ENCODE measurements at regions not wholly inside any gene's neighbourhood (a gene's known extent, or its start where the extent isn't known, plus 50 kb on each side); places are given as distances from the start of the nearest gene placed in this dataset.

- TF ChIP-seq ARID4B (CRISPR knock-in tag; IDR thresholded peaks at IDR 0.05; ENCODE audit: borderline replicate concordance) = no peak
- TF ChIP-seq, protein P1, sequence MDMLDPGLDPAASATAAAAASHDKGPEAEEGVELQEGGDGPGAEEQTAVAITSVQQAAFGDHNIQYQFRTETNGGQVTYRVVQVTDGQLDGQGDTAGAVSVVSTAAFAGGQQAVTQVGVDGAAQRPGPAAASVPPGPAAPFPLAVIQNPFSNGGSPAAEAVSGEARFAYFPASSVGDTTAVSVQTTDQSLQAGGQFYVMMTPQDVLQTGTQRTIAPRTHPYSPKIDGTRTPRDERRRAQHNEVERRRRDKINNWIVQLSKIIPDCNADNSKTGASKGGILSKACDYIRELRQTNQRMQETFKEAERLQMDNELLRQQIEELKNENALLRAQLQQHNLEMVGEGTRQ (CRISPR knock-in tag; IDR thresholded peaks at IDR 0.05) = no peak
- TF ChIP-seq, protein P2, sequence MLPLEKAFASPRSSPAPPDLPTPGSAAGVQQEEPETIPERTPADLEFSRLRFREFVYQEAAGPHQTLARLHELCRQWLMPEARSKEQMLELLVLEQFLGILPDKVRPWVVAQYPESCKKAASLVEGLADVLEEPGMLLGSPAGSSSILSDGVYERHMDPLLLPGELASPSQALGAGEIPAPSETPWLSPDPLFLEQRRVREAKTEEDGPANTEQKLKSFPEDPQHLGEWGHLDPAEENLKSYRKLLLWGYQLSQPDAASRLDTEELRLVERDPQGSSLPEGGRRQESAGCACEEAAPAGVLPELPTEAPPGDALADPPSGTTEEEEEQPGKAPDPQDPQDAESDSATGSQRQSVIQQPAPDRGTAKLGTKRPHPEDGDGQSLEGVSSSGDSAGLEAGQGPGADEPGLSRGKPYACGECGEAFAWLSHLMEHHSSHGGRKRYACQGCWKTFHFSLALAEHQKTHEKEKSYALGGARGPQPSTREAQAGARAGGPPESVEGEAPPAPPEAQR (CRISPR knock-in tag; IDR thresholded peaks at IDR 0.05) = no peak
Observed at GRCh38 chr6:14927398-14927797, 318.5 kb upstream of the JARID2 start (continued).

GRCh38 chr6:14929291-14929690 lies 316.6 kb upstream of the JARID2 start:
- ATAC-seq (no peak), DNase-seq (ENCODE audit: low spot score) (no peak)
- H3K27me3 Mint-ChIP-seq (ENCODE audit: low read depth) = no peaks in the 10 kb centered on the region
- ChIA-PET POLR2A (no interaction called here), CTCF (no interaction called here)
- no peaks in the 10 kb centered on the region for H3K36me3 Mint-ChIP-seq
- no peak overlapping the region for H3K27ac Mint-ChIP-seq
- TF ChIP-seq, protein P3, sequence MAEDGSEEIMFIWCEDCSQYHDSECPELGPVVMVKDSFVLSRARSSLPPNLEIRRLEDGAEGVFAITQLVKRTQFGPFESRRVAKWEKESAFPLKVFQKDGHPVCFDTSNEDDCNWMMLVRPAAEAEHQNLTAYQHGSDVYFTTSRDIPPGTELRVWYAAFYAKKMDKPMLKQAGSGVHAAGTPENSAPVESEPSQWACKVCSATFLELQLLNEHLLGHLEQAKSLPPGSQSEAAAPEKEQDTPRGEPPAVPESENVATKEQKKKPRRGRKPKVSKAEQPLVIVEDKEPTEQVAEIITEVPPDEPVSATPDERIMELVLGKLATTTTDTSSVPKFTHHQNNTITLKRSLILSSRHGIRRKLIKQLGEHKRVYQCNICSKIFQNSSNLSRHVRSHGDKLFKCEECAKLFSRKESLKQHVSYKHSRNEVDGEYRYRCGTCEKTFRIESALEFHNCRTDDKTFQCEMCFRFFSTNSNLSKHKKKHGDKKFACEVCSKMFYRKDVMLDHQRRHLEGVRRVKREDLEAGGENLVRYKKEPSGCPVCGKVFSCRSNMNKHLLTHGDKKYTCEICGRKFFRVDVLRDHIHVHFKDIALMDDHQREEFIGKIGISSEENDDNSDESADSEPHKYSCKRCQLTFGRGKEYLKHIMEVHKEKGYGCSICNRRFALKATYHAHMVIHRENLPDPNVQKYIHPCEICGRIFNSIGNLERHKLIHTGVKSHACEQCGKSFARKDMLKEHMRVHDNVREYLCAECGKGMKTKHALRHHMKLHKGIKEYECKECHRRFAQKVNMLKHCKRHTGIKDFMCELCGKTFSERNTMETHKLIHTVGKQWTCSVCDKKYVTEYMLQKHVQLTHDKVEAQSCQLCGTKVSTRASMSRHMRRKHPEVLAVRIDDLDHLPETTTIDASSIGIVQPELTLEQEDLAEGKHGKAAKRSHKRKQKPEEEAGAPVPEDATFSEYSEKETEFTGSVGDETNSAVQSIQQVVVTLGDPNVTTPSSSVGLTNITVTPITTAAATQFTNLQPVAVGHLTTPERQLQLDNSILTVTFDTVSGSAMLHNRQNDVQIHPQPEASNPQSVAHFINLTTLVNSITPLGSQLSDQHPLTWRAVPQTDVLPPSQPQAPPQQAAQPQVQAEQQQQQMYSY (CRISPR knock-in tag; IDR thresholded peaks at IDR 0.05) = no peak
- no peak for TF ChIP-seq ZNF138 (CRISPR knock-in tag; conservative IDR thresholded peaks at IDR 0.05)
- TF ChIP-seq, protein P4, sequence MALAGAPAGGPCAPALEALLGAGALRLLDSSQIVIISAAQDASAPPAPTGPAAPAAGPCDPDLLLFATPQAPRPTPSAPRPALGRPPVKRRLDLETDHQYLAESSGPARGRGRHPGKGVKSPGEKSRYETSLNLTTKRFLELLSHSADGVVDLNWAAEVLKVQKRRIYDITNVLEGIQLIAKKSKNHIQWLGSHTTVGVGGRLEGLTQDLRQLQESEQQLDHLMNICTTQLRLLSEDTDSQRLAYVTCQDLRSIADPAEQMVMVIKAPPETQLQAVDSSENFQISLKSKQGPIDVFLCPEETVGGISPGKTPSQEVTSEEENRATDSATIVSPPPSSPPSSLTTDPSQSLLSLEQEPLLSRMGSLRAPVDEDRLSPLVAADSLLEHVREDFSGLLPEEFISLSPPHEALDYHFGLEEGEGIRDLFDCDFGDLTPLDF (CRISPR knock-in tag; IDR thresholded peaks at IDR 0.05) = no peak
- TF ChIP-seq GABPB1 (CRISPR knock-in tag; IDR thresholded peaks at IDR 0.05) = no peak
- no peak for TF ChIP-seq CBFB (CRISPR knock-in tag; IDR thresholded peaks at IDR 0.05; ENCODE audit: low read depth)
- no peak for TF ChIP-seq ATF1 (CRISPR knock-in tag; IDR thresholded peaks at IDR 0.05)
- no peak for TF ChIP-seq OVOL2 (CRISPR knock-in tag; IDR thresholded peaks at IDR 0.05; ENCODE audit: borderline replicate concordance)
- TF ChIP-seq FOXK1 (CRISPR knock-in tag; IDR thresholded peaks at IDR 0.05) = no peak
- TF ChIP-seq TP53 (CRISPR knock-in tag; IDR thresholded peaks at IDR 0.05) = no peak
- TF ChIP-seq, protein P5, sequence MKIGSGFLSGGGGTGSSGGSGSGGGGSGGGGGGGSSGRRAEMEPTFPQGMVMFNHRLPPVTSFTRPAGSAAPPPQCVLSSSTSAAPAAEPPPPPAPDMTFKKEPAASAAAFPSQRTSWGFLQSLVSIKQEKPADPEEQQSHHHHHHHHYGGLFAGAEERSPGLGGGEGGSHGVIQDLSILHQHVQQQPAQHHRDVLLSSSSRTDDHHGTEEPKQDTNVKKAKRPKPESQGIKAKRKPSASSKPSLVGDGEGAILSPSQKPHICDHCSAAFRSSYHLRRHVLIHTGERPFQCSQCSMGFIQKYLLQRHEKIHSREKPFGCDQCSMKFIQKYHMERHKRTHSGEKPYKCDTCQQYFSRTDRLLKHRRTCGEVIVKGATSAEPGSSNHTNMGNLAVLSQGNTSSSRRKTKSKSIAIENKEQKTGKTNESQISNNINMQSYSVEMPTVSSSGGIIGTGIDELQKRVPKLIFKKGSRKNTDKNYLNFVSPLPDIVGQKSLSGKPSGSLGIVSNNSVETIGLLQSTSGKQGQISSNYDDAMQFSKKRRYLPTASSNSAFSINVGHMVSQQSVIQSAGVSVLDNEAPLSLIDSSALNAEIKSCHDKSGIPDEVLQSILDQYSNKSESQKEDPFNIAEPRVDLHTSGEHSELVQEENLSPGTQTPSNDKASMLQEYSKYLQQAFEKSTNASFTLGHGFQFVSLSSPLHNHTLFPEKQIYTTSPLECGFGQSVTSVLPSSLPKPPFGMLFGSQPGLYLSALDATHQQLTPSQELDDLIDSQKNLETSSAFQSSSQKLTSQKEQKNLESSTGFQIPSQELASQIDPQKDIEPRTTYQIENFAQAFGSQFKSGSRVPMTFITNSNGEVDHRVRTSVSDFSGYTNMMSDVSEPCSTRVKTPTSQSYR (CRISPR knock-in tag; IDR thresholded peaks at IDR 0.05) = no peak
- TF ChIP-seq ZNF232 (CRISPR knock-in tag; IDR thresholded peaks at IDR 0.05) = no peak
- TF ChIP-seq SOX15 (CRISPR knock-in tag; IDR thresholded peaks at IDR 0.05) = no peak
- TF ChIP-seq EMX1 (CRISPR knock-in tag; IDR thresholded peaks at IDR 0.05) = no peak
- peaks cover 31% of the 10 kb centered on the region for H3K4me1 Mint-ChIP-seq
- H3K9me3 Mint-ChIP-seq = no peaks in the 10 kb centered on the region
- H3K4me3 Mint-ChIP-seq = no peak overlapping the region
